GM12891 (cell line): ENCODE measurements at regions not wholly inside any gene's neighbourhood (a gene's known extent, or its start where the extent isn't known, plus 50 kb on each side); places are given as distances from the start of the nearest gene placed in this dataset.

Source experiments
- PAX5 ChIP-seq: IDR thresholded peaks from 2 replicates; pipeline ENCODE4 v1.6.1; 2011; ENCODE audit warnings: low read length, moderate library complexity, mild to moderate bottlenecking; ENCODE audit not compliant: insufficient read depth, severe bottlenecking
- POLR2A ChIP-seq: IDR thresholded peaks from 2 replicates; pipeline ENCODE4 v1.6.1; 2011; ENCODE audit warnings: low read depth, low read length, control low read depth

- TF ChIP-seq POLR2A = no peak
- TF ChIP-seq PAX5 = no peak
Observed at GRCh38 chr1:95340061-95340460, 106.1 kb downstream of the RWDD3 start.
